ENCODE measurements at regions not wholly inside any gene's neighbourhood (a gene's known extent, or its start where the extent isn't known, plus 50 kb on each side); places are given as distances from the start of the nearest gene placed in this dataset.
"Not testable (repeated sequence)": the region's sequence is repeated elsewhere in the genome, so short reads cannot be mapped to it uniquely, and the experiment has no call there.

DNA sequence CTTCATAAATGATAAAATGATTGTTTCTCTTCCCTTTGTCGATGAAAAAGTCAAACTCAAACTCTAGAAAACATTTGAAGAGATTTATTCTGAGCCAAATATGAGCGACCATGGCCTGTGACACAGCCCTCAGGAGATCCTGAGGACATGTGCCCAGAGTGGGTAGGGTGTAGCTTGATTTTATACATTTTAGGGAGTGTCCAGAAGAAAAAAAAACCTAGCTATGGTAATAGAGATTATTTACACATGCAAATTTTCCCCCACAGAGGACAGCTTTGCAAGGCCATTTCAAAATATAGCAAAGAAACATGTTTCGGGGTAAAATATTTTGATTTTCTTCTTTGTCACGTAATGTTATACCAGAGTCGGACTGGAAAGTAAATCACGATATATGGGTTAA lies 92.4 kb upstream of the TRIB2 start:
- H3K4me3 ChIP-seq = no peak overlapping the region
- no peak overlapping the region for H3K27ac ChIP-seq

GRCh38 chr2:12624905-12625598 lies 91.7 kb upstream of the TRIB2 start:
- H3K4me3 ChIP-seq = no peak overlapping the region
- no peak overlapping the region for H3K27ac ChIP-seq

DNA sequence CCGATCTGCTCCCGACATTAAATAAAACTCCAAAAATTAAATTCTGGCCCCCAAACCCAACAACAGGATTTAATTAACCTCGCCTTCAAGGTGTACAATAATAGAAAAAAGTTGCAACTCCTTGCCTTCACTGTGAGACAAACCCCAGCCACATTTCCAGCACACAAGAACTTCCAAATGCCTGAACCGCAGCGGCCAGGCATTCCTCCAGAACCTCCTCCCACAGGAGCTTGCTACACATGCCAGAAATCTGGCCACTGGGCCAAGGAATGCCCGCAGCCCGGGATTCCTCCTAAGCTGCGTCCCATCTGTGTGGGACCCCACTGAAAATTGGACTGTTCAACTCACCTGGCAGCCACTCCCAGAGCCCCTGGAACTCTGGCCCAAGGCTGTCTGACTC lies 88.2 kb upstream of the TRIB2 start:
- not testable (repeated sequence) for H3K27ac ChIP-seq, H3K4me3 ChIP-seq

DNA sequence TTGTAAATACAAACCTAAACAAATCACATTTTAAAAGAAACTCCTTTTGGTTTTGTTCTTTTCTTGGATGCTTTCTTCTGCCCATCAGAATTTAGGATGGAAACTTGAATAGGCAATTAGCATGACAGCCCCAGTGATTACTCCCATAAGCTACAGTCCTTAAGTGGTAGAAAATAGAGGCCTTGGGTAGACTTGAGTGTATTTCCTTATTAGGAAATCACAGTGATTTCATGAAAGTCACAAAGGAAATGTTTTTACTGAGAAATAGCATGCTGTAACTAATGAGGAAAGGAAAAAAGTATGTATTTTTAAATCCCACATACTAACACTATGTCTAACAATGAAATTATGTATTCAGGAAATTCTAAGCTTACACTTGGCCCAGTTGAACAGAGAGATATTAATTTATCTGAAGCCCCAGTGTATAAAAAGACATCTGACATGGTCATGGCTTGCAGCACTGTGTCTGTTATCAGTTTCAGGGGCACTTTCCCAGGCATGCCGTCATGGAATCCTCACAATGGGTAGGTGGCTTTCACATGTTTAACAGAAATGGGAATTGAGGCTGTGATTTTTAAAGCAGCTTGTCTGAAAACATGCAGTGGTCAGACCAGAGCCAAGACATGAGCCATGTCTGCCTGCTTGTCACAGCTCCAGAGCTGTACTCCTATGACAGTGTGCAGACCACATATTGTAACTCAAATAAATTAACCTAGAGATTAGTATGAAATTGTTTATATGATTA lies 79.7 kb upstream of the TRIB2 start:
- no peak overlapping the region for H3K4me3 ChIP-seq
- H3K27ac ChIP-seq = peak overlapping the region in 1 of 21 experiments; percentile 43

- no peak overlapping the region for H3K27ac ChIP-seq
Observed at GRCh38 chr2:12637754-12638153, 79.0 kb upstream of the TRIB2 start.

GRCh38 chr2:12641441-12641840 lies 75.3 kb upstream of the TRIB2 start:
- Histone ChIP-seq H3K4me3 (no peak overlapping the region), H3K27ac (no peak overlapping the region)

More at GRCh38 chr2:12637754-12638153, 79.0 kb upstream of the TRIB2 start:
- no peak overlapping the region for H3K4me3 ChIP-seq

DNA sequence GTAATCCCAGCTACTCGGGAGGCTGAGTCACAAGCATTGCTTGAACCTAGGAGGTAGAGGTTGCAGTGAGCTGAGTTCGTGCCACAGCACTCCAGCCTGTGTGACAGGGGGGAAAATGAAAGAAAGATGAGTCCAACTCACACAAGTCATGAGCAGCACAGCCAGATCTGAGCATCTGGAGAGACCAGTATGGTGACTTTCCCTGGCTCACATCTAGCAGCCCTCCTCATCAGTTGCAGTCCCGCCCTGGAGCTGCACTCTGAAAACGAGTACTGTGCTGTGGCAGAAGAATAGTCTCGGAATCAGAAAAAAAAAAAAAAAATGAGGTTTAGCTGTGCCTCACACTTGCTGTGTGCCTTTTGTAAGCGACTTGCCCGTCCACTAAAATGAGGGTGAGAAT lies 74.4 kb upstream of the TRIB2 start:
- Histone ChIP-seq H3K27ac (no peak overlapping the region), H3K4me3 (no peak overlapping the region)

DNA sequence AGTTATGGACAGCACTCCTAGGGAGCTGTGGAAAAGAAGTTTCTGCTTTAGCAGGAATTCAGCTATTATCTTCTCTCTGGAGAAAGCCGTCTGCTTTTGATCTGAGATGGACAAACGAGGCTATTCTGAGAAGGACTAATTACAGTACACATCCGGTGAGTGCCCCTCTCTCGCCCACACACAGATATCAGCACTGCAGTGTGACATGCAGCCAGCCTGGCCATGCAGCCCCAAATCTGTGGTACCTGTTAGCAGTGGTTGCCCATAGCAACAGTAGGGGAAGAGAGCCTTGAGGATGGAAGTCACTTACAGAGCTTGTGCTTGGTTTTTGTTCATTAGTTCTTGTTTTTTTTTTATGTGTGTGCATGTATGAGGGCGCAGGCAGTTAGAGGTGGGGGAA lies 73.9 kb upstream of the TRIB2 start:
- Histone ChIP-seq H3K27ac (no peak overlapping the region), H3K4me3 (no peak overlapping the region)

DNA sequence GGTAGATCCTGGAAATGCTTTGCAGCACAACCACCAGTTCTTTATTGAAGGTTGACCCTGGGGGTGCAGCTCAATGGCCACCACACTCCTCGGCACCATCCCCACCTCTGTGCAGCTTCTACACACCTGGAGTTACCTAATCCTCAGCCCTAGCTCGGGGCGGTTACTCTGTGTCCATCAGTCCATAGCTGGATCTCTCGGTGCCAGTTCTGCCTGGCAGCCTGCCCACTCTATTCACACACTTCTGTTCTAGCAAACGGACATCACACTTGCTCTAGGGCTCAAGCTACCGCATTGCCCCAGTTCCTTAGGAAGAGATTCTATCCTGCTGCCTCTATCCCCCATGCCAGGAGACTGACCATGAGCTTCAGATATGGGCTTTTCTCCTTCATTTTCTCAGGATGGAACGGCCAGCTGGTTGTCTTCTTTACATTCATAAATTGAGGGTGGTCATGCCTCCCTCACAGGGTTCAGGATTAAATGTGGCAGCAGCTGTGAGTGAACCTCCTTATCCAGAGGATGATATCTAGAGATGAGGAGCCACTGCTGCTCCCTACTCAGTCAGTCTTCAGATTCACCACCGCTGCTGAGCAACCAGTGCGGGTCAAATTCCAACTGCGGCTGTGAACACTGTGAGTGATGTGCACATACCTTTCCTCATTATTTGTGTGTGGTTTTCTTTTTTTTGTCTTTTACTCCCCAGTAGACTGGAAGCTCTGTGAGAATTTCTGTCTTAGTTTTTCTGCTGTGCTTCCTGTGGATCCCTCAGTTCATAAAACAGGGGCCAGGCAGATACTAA lies 66.9 kb upstream of the TRIB2 start:
- H3K27ac ChIP-seq = no peak overlapping the region
- no peak overlapping the region for H3K4me3 ChIP-seq

- no peak overlapping the region for H3K27ac ChIP-seq
- no peak overlapping the region for H3K4me3 ChIP-seq
Observed at GRCh38 chr2:12651641-12652040, 65.1 kb upstream of the TRIB2 start.

DNA sequence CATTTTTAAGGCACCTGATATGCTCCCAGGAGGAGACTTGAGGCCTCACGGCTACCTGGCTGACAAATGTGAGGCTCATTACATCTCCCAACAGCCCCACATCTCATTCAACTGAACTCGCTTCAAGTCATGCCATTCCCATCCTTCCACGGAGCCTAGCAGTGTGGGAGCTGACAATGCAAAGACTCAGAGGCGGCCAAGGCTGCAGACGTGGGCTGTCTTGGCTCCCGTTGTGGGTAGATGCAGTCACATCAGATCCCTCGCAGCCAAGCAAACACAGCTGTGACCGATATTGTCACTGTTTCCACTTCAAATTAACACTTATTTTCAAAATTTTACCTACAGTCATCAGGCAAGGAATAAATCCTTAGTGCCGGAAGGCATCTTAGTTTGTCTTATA lies 64.0 kb upstream of the TRIB2 start:
- Histone ChIP-seq H3K27ac (no peak overlapping the region), H3K4me3 (no peak overlapping the region)

GRCh38 chr2:12657560-12657959 lies 59.2 kb upstream of the TRIB2 start:
- H3K27ac ChIP-seq = no peak overlapping the region

GRCh38 chr2:12658310-12658945 lies 58.3 kb upstream of the TRIB2 start:
- Histone ChIP-seq H3K4me3 (no peak overlapping the region), H3K27ac (no peak overlapping the region)

More at GRCh38 chr2:12657560-12657959, 59.2 kb upstream of the TRIB2 start:
- no peak overlapping the region for H3K4me3 ChIP-seq

DNA sequence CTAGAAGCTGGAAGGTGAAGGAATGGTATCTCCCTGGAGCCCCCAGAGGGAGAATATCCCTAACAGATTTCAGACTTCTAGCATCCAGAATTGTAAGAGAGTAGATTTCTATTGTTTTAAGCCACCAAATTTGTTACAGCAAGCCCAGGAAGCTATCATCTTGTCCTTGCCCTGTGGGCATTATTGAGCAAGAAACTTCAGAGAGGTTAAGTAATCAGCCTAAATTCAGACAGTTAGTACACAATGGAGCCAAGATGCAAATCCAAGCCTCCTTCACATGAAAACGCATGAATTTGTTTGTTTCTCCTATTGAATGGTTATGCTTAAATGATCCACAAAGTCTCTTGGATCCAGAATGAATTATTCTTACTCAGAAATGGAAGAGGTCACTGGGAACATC lies 55.2 kb upstream of the TRIB2 start:
- Histone ChIP-seq H3K4me3 (no peak overlapping the region), H3K27ac (no peak overlapping the region)

DNA sequence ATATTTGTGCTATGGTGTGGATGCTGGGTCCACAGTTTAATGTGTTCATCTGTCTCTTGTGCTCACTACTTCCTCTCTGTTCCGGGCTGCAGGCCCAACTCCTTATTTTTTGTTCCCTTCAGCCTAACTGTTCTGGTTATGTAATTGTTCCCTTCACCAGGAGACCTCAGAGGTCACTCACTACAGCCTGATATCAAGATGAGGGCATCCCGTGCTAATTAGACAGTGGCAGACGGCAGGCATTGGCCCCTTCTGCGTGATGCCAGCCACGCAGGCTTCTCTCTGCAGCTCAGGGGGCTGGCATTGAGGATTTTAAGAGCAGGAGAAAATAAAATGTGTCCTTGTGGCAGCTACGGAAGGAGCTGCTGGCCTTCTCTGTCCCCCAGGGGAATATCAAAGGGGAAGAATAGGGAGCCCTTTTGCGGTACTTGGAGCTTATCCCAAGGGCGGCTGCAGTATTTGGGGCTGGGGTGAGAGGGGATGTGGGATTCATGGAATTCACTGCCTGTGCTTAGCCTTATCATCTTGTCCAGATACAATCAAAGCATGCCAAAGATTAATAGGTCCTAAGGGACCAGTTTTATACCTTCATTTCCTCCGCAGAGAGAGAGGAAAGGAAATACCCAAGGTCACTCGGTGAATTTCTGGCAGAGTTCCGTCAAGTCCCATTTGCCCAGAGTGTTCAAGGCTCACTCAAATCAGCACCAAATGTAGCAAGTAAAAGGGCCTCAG lies 53.3 kb upstream of the TRIB2 start:
- H3K4me3 ChIP-seq = no peak overlapping the region
- H3K27ac ChIP-seq = no peak overlapping the region

GRCh38 chr2:12665334-12665733 lies 51.4 kb upstream of the TRIB2 start:
- Histone ChIP-seq H3K27ac (no peak overlapping the region), H3K4me3 (no peak overlapping the region)

GRCh38 chr2:12666445-12666844 lies 50.3 kb upstream of the TRIB2 start:
- no peak overlapping the region for H3K27ac ChIP-seq
- H3K4me3 ChIP-seq = no peak overlapping the region

Measured in skin epidermis (tissue), 12 donors.